ENCODE measurements at regions not wholly inside any gene's neighbourhood (a gene's known extent, or its start where the extent isn't known, plus 50 kb on each side); places are given as distances from the start of the nearest gene placed in this dataset.

- H3K9me3 ChIP-seq (ENCODE audit: control insufficient read depth, low read length), result no peaks in the 10 kb centered on the region
- H2AK5ac ChIP-seq (ENCODE audit: low read length, severe bottlenecking), result no peak overlapping the region
- no peak overlapping the region for H3K27ac ChIP-seq (ENCODE audit: low read length, poor library complexity, severe bottlenecking)
- WGBS, result 92% methylated on average over 5 of the region's 8 CpGs
- H3K4me2 ChIP-seq (ENCODE audit: low read length, poor library complexity, severe bottlenecking), result no peak overlapping the region
- no peak overlapping the region for H2BK120ac ChIP-seq (ENCODE audit: low read depth, low read length)
- H2AFZ ChIP-seq (ENCODE audit: low read depth, low read length), result no peak overlapping the region
- H2BK5ac ChIP-seq (ENCODE audit: low read depth, low read length, poor library complexity, severe bottlenecking), result no peak overlapping the region
- no peak overlapping the region for H3K4ac ChIP-seq (ENCODE audit: low read depth in 1 of 2, low read length in 2 of 2)
- peaks cover 6% of the 10 kb centered on the region for H3K4me1 ChIP-seq (ENCODE audit: control insufficient read depth, insufficient read depth, low read depth, low read length)
- no peaks in the 10 kb centered on the region for H3K27me3 ChIP-seq (ENCODE audit: control insufficient read depth in 1 of 2, insufficient read depth in 1 of 2, low read length in 2 of 2)
- no peak overlapping the region for H3K18ac ChIP-seq (ENCODE audit: low read depth in 1 of 2, low read length in 2 of 2)
- no peak overlapping the region for H2BK15ac ChIP-seq (ENCODE audit: low read depth, poor library complexity, severe bottlenecking)
- no peak overlapping the region for H3K4me3 ChIP-seq (ENCODE audit: insufficient read depth in 1 of 2, low read depth in 1 of 2, low read length in 2 of 2)
- H3K14ac ChIP-seq (ENCODE audit: low read length in 2 of 2), result no peak overlapping the region
- no peaks in the 10 kb centered on the region for H3K36me3 ChIP-seq (ENCODE audit: control insufficient read depth in 1 of 2, insufficient read depth in 2 of 2, low read depth in 1 of 2, low read length in 2 of 2)
- H3K79me1 ChIP-seq (replicated peaks; ENCODE audit: low read length, poor library complexity, severe bottlenecking), result no peaks in the 10 kb centered on the region
- no peak overlapping the region for H3K9ac ChIP-seq (ENCODE audit: low read length)
- H2BK12ac ChIP-seq (ENCODE audit: low read length in 2 of 2), result peak overlapping the region; percentile 9 to 80
- no peak overlapping the region for H3K23ac ChIP-seq (ENCODE audit: low read length in 2 of 2)
- no peak for DNase-seq
- no peak overlapping the region for H4K91ac ChIP-seq (ENCODE audit: low read length)
- H4K8ac ChIP-seq (ENCODE audit: low read length), result no peak overlapping the region
Observed at GRCh38 chr1:8159470-8160024, 133.4 kb upstream of the ERRFI1 start.

- Histone ChIP-seq H3K4me1 (ENCODE audit: control insufficient read depth, insufficient read depth, low read depth, low read length) (peaks cover 7% of the 10 kb centered on the region), H2AK5ac (ENCODE audit: low read length, severe bottlenecking) (no peak overlapping the region), H3K79me1 (replicated peaks; ENCODE audit: low read length, poor library complexity, severe bottlenecking) (no peaks in the 10 kb centered on the region), H2BK5ac (ENCODE audit: low read depth, low read length, poor library complexity, severe bottlenecking) (no peak overlapping the region), H2BK15ac (ENCODE audit: low read depth, poor library complexity, severe bottlenecking) (no peak overlapping the region), H2BK120ac (ENCODE audit: low read depth, low read length) (no peak overlapping the region), H2AFZ (ENCODE audit: low read depth, low read length) (no peak overlapping the region), H3K14ac (ENCODE audit: low read length in 2 of 2) (no peak overlapping the region), H3K23ac (ENCODE audit: low read length in 2 of 2) (no peak overlapping the region), H3K4me3 (ENCODE audit: insufficient read depth in 1 of 2, low read depth in 1 of 2, low read length in 2 of 2) (no peak overlapping the region), H4K8ac (ENCODE audit: low read length) (no peak overlapping the region), H3K4ac (ENCODE audit: low read depth in 1 of 2, low read length in 2 of 2) (no peak overlapping the region), H3K27ac (ENCODE audit: low read length, poor library complexity, severe bottlenecking) (no peak overlapping the region), H4K91ac (ENCODE audit: low read length) (no peak overlapping the region), H3K9ac (ENCODE audit: low read length) (no peak overlapping the region), H3K9me3 (ENCODE audit: control insufficient read depth, low read length) (no peaks in the 10 kb centered on the region), H3K4me2 (ENCODE audit: low read length, poor library complexity, severe bottlenecking) (no peak overlapping the region), H3K18ac (ENCODE audit: low read depth in 1 of 2, low read length in 2 of 2) (no peak overlapping the region), H3K36me3 (ENCODE audit: control insufficient read depth in 1 of 2, insufficient read depth in 2 of 2, low read depth in 1 of 2, low read length in 2 of 2) (no peaks in the 10 kb centered on the region), H2BK12ac (ENCODE audit: low read length in 2 of 2) (peak overlapping the region in 1 of 2 experiments; percentile 15), H3K27me3 (ENCODE audit: control insufficient read depth in 1 of 2, insufficient read depth in 1 of 2, low read length in 2 of 2) (no peaks in the 10 kb centered on the region)
- WGBS, result 100% methylated on average over 4 of the region's 4 CpGs
- no peak for DNase-seq
Observed at GRCh38 chr1:8158995-8159394, 132.9 kb upstream of the ERRFI1 start.

- Histone ChIP-seq H2BK12ac (ENCODE audit: low read length in 2 of 2) (peak overlapping the region in 1 of 2 experiments; percentile 10), H3K4me1 (ENCODE audit: control insufficient read depth, insufficient read depth, low read depth, low read length) (peaks cover 9% of the 10 kb centered on the region), H3K14ac (ENCODE audit: low read length in 2 of 2) (no peak overlapping the region), H3K79me1 (replicated peaks; ENCODE audit: low read length, poor library complexity, severe bottlenecking) (no peaks in the 10 kb centered on the region), H3K27me3 (ENCODE audit: control insufficient read depth in 1 of 2, insufficient read depth in 1 of 2, low read length in 2 of 2) (no peaks in the 10 kb centered on the region), H4K91ac (ENCODE audit: low read length) (no peak overlapping the region), H2AFZ (ENCODE audit: low read depth, low read length) (no peak overlapping the region), H2BK15ac (ENCODE audit: low read depth, poor library complexity, severe bottlenecking) (no peak overlapping the region), H4K8ac (ENCODE audit: low read length) (no peak overlapping the region), H3K4ac (ENCODE audit: low read depth in 1 of 2, low read length in 2 of 2) (no peak overlapping the region), H3K27ac (ENCODE audit: low read length, poor library complexity, severe bottlenecking) (no peak overlapping the region), H3K18ac (ENCODE audit: low read depth in 1 of 2, low read length in 2 of 2) (no peak overlapping the region), H3K9me3 (ENCODE audit: control insufficient read depth, low read length) (no peaks in the 10 kb centered on the region), H2AK5ac (ENCODE audit: low read length, severe bottlenecking) (no peak overlapping the region), H2BK120ac (ENCODE audit: low read depth, low read length) (no peak overlapping the region), H3K4me3 (ENCODE audit: insufficient read depth in 1 of 2, low read depth in 1 of 2, low read length in 2 of 2) (no peak overlapping the region), H3K9ac (ENCODE audit: low read length) (no peak overlapping the region), H3K23ac (ENCODE audit: low read length in 2 of 2) (no peak overlapping the region), H3K4me2 (ENCODE audit: low read length, poor library complexity, severe bottlenecking) (no peak overlapping the region), H3K36me3 (ENCODE audit: control insufficient read depth in 1 of 2, insufficient read depth in 2 of 2, low read depth in 1 of 2, low read length in 2 of 2) (no peaks in the 10 kb centered on the region), H2BK5ac (ENCODE audit: low read depth, low read length, poor library complexity, severe bottlenecking) (no peak overlapping the region)
- WGBS, result 100% methylated on average over 2 of the region's 2 CpGs
- DNase-seq, result no peak
Observed at GRCh38 chr1:8157765-8158164, 131.7 kb upstream of the ERRFI1 start.

- Histone ChIP-seq H2BK5ac (ENCODE audit: low read depth, low read length, poor library complexity, severe bottlenecking) (no peak overlapping the region), H3K9ac (ENCODE audit: low read length) (no peak overlapping the region), H3K4ac (ENCODE audit: low read depth in 1 of 2, low read length in 2 of 2) (peak overlapping the region; percentile 69 to 96), H3K9me3 (ENCODE audit: control insufficient read depth, low read length) (no peaks in the 10 kb centered on the region), H2BK15ac (ENCODE audit: low read depth, poor library complexity, severe bottlenecking) (no peak overlapping the region), H3K14ac (ENCODE audit: low read length in 2 of 2) (peak overlapping the region in 1 of 2 experiments; percentile 68), H2BK12ac (ENCODE audit: low read length in 2 of 2) (peak overlapping the region; percentile 60 to 97), H4K91ac (ENCODE audit: low read length) (peak overlapping the region; percentile 85), H3K36me3 (ENCODE audit: control insufficient read depth in 1 of 2, insufficient read depth in 2 of 2, low read depth in 1 of 2, low read length in 2 of 2) (no peaks in the 10 kb centered on the region), H3K4me1 (ENCODE audit: control insufficient read depth, insufficient read depth, low read depth, low read length) (peaks cover 9% of the 10 kb centered on the region), H3K79me1 (replicated peaks; ENCODE audit: low read length, poor library complexity, severe bottlenecking) (no peaks in the 10 kb centered on the region), H3K4me2 (ENCODE audit: low read length, poor library complexity, severe bottlenecking) (no peak overlapping the region), H2AFZ (ENCODE audit: low read depth, low read length) (peak overlapping the region; percentile 3), H2AK5ac (ENCODE audit: low read length, severe bottlenecking) (peak overlapping the region; percentile 66), H3K4me3 (ENCODE audit: insufficient read depth in 1 of 2, low read depth in 1 of 2, low read length in 2 of 2) (no peak overlapping the region), H2BK120ac (ENCODE audit: low read depth, low read length) (peak overlapping the region; percentile 86), H3K23ac (ENCODE audit: low read length in 2 of 2) (peak overlapping the region in 1 of 2 experiments; percentile 14), H3K18ac (ENCODE audit: low read depth in 1 of 2, low read length in 2 of 2) (peak overlapping the region; percentile 46 to 94), H4K8ac (ENCODE audit: low read length) (peak overlapping the region; percentile 47), H3K27ac (ENCODE audit: low read length, poor library complexity, severe bottlenecking) (peak overlapping the region; percentile 46), H3K27me3 (ENCODE audit: control insufficient read depth in 1 of 2, insufficient read depth in 1 of 2, low read length in 2 of 2) (no peaks in the 10 kb centered on the region)
- 54% methylated on average over 13 of the region's 14 CpGs for WGBS
- DNase-seq, result peak; percentile 60
Observed at GRCh38 chr1:8155528-8156186, 129.5 kb upstream of the ERRFI1 start.

Data from mesenchymal stem cell (in vitro differentiated cells and primary cell).